CD4-positive, alpha-beta memory T cell (primary cell): ENCODE measurements at regions not wholly inside any gene's neighbourhood (a gene's known extent, or its start where the extent isn't known, plus 50 kb on each side); places are given as distances from the start of the nearest gene placed in this dataset.
"Not testable (repeated sequence)": the region's sequence is repeated elsewhere in the genome, so short reads cannot be mapped to it uniquely, and the experiment has no call there.

Source experiments
- CTCF ChIA-PET: fragments of 350-600 bp; sonication (Branson Sonifier 250); formaldehyde crosslinking; loops from one replicate; lab custom pipeline; 2021; ENCODE audit warnings: inconsistent platforms; ENCODE audit not compliant: partially characterized antibody; lab: Charles Lee
- POLR2A ChIA-PET: fragments of 350-600 bp; sonication (Branson Sonifier 250); formaldehyde crosslinking; loops from one replicate; lab custom pipeline; 2021; ENCODE audit not compliant: partially characterized antibody; lab: Charles Lee
- DNase-seq, 5 donors: peaks; one replicate each; pipeline versions ENCODE4 v3.0.0 to v3.0.0-alpha.2; 2020 to 2022; ENCODE audit warnings: mixed read lengths in 1 of 5
- H3K27ac ChIP-seq: one replicate; pipeline ENCODE4 v1.7.0; 2013; ENCODE audit warnings: low read depth, low read length
- H3K27me3 ChIP-seq: 2 replicates; pipeline ENCODE4 v1.7.0; 2013; ENCODE audit warnings: mild to moderate bottlenecking, low read length, moderate library complexity; ENCODE audit not compliant: insufficient read depth
- H3K36me3 ChIP-seq: 2 replicates; pipeline ENCODE4 v1.7.0; 2013; ENCODE audit warnings: mild to moderate bottlenecking, low read length, moderate library complexity; ENCODE audit not compliant: insufficient read depth
- H3K4me1 ChIP-seq: 2 replicates; pipeline ENCODE4 v1.7.0; 2013; ENCODE audit warnings: mild to moderate bottlenecking, low read length, moderate library complexity; ENCODE audit not compliant: insufficient read depth
- H3K4me3 ChIP-seq, 2 donors: one replicate each; pipeline ENCODE4 v1.7.0; 2013; ENCODE audit warnings: low read length in 2 of 2, mild to moderate bottlenecking in 1 of 2
- H3K9me3 ChIP-seq, 2 donors: one replicate each; pipeline ENCODE4 v1.7.0; 2013; ENCODE audit warnings: low read length in 2 of 2, control low read depth in 1 of 2; ENCODE audit not compliant: control insufficient read depth in 1 of 2
- H3K27ac Mint-ChIP-seq, 7 donors: one replicate each; pipeline ENCODE4 v1.8.0; 2020 to 2021; ENCODE audit warnings: mixed read lengths in 7 of 7, mild to moderate bottlenecking in 6 of 7, inconsistent platforms in 3 of 7, moderate library complexity in 3 of 7
- H3K27me3 Mint-ChIP-seq, 2 donors: one replicate each; pipeline ENCODE4 v1.8.0; 2020 to 2021; ENCODE audit warnings: mixed read lengths in 2 of 2
- H3K36me3 Mint-ChIP-seq, 2 donors: one replicate each; pipeline ENCODE4 v1.8.0; 2020 to 2021; ENCODE audit warnings: mixed read lengths in 2 of 2, inconsistent platforms in 1 of 2, mild to moderate bottlenecking in 1 of 2
- H3K4me1 Mint-ChIP-seq, 4 donors: one replicate each; pipeline ENCODE4 v1.8.0; 2020 to 2021; ENCODE audit warnings: mixed read lengths in 4 of 4, mild to moderate bottlenecking in 1 of 4
- H3K4me3 Mint-ChIP-seq, 8 donors: one replicate each; pipeline ENCODE4 v1.8.0; 2020 to 2021; ENCODE audit warnings: mixed read lengths in 8 of 8, mild to moderate bottlenecking in 7 of 8, moderate library complexity in 6 of 8, inconsistent platforms in 3 of 8
- H3K9me3 Mint-ChIP-seq, 8 donors: one replicate each; pipeline ENCODE4 v1.8.0; 2020 to 2021; ENCODE audit warnings: mixed read lengths in 8 of 8, mild to moderate bottlenecking in 5 of 8, inconsistent platforms in 3 of 8, moderate library complexity in 1 of 8
- intact Hi-C: fragments of 100-400 bp; cut with micrococcal nuclease; formaldehyde crosslinking; loops from one replicate; pipeline ENCODE4 v1.15.1; 2023

DNA sequence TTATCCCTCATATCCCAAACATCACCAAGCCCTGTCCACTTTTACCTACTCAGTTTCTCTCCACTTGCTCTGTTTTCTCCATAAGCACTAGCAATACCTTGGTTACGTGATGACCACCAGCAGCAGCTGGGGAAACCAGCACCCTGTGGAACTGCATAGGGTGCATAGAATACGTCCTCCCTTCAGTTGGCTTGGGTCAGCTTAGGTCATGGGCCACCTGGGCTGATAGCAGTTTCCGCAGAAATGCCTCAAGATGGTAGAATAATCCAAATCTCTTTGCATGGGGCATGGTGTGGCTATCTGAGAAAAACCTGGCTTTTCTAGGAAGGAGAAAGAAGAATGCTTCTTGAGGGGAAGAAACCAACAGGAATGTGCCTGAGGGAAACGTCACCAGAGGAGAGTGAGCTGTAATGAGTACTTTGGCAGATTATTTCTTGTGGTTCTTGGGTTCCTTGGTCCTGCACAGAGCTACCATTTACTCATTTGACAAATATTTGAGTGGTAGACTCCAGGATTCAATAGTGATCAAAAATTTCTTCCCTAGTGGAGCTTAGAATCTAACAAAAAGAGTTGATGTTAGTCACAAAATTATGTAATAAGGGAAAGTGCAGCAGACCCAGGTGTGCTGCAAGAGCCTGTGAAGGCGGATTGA, 134.3 kb downstream of the CCDC74A start:
- H3K36me3 Mint-ChIP-seq, H3K4me1 Mint-ChIP-seq, H3K9me3 ChIP-seq, H3K27me3 ChIP-seq, H3K4me3 ChIP-seq, intact Hi-C loops, DNase-seq, H3K4me1 ChIP-seq, H3K27ac Mint-ChIP-seq, H3K36me3 ChIP-seq, H3K27ac ChIP-seq, H3K9me3 Mint-ChIP-seq, POLR2A ChIA-PET, H3K4me3 Mint-ChIP-seq: not testable (repeated sequence)
- peaks cover 6 to 20% of the 10 kb centered on the region in 2 donors for H3K27me3 Mint-ChIP-seq
- CTCF ChIA-PET = interaction anchor here (1.8 kb wide), 1 partner anchor 11 kb away, joined by 9 read pairs; no protein-coding TSS in a partner anchor

DNA sequence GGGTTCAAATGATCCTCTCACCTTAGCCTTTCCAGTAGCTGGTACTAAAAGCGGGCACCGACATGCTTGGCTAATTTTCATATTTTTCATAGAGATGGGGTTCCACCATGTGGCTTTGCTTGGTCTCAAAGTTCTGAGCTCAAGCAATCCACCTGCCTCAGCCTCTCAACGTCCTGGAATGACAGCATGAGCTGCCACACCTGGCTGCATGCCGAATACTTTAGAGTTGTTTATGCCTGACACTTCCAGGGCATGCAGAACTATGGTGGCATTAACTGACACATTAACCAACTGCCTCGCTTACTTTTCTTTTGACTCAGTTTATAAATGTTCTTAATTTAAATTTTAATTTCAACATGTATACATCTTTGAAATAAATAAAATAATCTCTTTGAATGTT, 135.8 kb downstream of the CCDC74A start:
- H3K4me3 ChIP-seq, H3K4me3 Mint-ChIP-seq, H3K27ac ChIP-seq, H3K36me3 Mint-ChIP-seq, H3K4me1 Mint-ChIP-seq, CTCF ChIA-PET, H3K9me3 Mint-ChIP-seq, H3K4me1 ChIP-seq, intact Hi-C loops, H3K27ac Mint-ChIP-seq, H3K9me3 ChIP-seq, H3K27me3 ChIP-seq, H3K36me3 ChIP-seq, POLR2A ChIA-PET: not testable (repeated sequence)
- H3K27me3 Mint-ChIP-seq = peaks cover 9 to 22% of the 10 kb centered on the region in 2 donors
- DNase-seq = peak in 1 of 5 donors; percentile 31

DNA sequence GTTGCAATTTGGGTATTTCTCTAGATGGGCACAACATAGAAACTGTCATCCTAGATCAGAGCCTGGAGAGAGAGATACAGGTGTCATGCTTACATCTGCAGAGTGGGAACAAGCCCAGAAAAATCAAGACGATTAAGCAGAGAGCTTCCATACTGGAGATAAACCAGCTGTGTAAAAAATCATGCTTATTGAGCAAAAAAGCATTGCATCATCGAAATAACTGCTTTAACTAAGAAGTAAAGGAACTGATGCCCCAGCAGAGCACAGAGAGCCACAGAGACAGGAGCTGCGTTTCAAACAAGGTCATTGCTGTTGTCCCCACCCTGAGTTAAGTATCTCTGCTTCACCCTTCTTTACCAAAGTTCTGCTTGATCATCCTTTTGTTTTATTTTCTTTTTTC, 138.0 kb downstream of the CCDC74A start:
- CTCF ChIA-PET, H3K27me3 ChIP-seq, H3K4me3 Mint-ChIP-seq, intact Hi-C loops, POLR2A ChIA-PET, H3K9me3 Mint-ChIP-seq, H3K27ac ChIP-seq, H3K4me1 ChIP-seq, H3K27ac Mint-ChIP-seq, H3K9me3 ChIP-seq, DNase-seq, H3K36me3 Mint-ChIP-seq, H3K4me1 Mint-ChIP-seq, H3K4me3 ChIP-seq, H3K36me3 ChIP-seq: not testable (repeated sequence)
- H3K27me3 Mint-ChIP-seq = peaks cover 9 to 28% of the 10 kb centered on the region in 2 donors

DNA sequence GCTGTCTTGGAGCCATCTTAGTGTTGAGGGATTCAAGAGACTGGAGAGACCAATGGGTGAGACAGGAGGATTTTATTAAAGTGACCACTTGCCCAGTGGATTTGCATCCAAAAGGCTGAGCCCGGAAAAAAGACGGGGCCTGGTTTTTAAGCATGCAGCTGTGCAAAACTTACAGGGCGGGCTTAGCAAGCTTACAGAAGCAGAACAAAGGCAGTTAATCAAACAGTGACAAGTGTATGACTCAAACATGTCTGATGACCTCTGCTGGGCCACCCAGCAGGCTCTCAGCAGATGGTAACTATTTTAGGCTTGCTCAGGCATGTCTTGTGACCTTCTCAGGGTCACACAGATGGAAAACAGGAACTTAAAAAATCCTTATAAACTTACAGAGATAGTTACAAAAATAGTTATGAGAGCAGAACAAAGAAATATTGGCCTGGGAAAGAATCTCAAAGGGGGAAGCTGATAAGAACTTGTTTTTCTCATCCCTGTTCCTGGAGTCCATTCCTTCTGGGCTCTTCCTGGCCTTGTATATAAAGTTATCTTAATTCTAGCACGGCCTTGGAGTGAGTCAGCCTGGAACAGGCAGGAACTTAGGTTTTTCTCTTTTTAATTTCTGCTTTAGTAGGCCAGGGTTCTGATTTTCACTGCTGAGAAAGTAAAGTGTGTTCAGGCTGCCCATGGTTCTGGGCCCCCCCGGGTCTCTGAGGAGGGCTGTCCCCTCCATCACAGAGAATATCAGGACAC, 141.3 kb downstream of the CCDC74A start:
- H3K27ac Mint-ChIP-seq, POLR2A ChIA-PET, H3K9me3 Mint-ChIP-seq, H3K36me3 Mint-ChIP-seq, CTCF ChIA-PET, H3K4me3 ChIP-seq, intact Hi-C loops, H3K4me3 Mint-ChIP-seq, H3K9me3 ChIP-seq, H3K4me1 Mint-ChIP-seq, DNase-seq, H3K27ac ChIP-seq, H3K27me3 ChIP-seq, H3K36me3 ChIP-seq: not testable (repeated sequence)
- peaks cover 9 to 18% of the 10 kb centered on the region in 2 donors for H3K27me3 Mint-ChIP-seq
- peaks cover 12% of the 10 kb centered on the region for H3K4me1 ChIP-seq

GRCh38 chr2:131671841-131672470, 144.3 kb downstream of the CCDC74A start:
- not testable (repeated sequence) for H3K9me3 ChIP-seq, DNase-seq, H3K36me3 ChIP-seq, H3K27ac ChIP-seq, H3K36me3 Mint-ChIP-seq, H3K4me3 ChIP-seq, H3K9me3 Mint-ChIP-seq, H3K27ac Mint-ChIP-seq, H3K4me1 Mint-ChIP-seq
- Mint-ChIP-seq H3K27me3 (peaks cover 11 to 20% of the 10 kb centered on the region in 2 donors), H3K4me3 (peak overlapping the region in 2 of 8 donors; percentile 74 to 78)
- ChIA-PET CTCF (interaction anchor here (0.7 to 3.9 kb wide), 15 partner anchors 10 to 522 kb away, joined by 3 to 72 read pairs (median 8); partner anchors contain the start of gene MZT2A), POLR2A (interaction anchor here (1.2 to 2.5 kb wide), 2 partner anchors 11 to 518 kb away, joined by 4 to 16 read pairs; no protein-coding TSS in a partner anchor)
- Histone ChIP-seq H3K27me3 (peaks cover 12% of the 10 kb centered on the region), H3K4me1 (peaks cover 17% of the 10 kb centered on the region)
- intact Hi-C loops = loop anchor here (1.0 kb wide), 2 partner anchors 180 to 518 kb away; partner anchors contain the start of gene MZT2A

DNA sequence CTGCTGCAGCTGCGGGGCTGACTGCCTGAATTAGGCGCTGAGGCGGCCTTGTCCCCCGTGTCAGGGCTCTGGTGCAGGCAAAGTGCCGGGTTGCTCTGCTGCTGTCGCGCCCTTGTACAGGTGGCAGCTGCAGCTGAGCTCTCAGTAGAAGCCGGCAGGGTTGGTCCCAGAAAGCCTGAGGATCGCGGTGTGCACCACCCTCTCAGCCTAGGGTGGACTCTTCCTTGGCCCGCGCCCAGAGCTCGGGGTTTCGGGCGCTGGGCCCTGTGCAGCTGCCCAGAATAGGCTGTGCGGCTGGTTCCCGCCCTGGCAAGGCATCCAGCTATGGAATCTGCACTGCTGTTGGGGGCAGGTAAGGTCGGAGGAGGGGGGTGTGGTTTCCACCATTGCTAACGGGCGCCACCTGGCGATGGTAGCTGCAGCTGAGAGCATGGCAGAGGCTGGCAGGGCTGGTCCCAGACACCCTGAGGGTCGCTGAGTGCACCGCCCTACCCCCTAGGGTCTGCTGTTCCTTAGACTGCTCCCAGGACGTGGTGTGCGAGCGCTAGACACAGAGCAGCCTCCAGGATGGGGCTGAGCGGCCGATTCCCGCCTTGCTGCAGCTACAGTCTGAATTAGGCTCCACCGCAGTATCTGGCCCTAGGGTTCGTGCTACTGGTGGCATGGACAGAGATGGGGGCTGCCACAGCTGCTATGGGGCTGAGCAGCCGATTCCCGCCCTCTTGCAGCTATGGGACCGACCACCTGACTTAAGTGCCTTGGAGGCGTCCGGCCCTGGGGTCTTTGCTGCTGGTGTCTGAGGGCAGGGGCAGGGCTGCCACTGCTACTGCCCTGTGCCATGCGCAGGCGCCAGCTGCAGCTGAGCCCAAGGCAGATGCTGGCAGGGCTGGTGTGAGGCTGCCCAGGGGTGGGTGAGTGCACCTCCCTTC, 145.0 kb downstream of the CCDC74A start:
- H3K4me1 ChIP-seq = peaks cover 17% of the 10 kb centered on the region
- ChIA-PET CTCF (interaction anchor here (0.7 to 3.9 kb wide), 17 partner anchors 9 to 578 kb away, joined by 3 to 72 read pairs (median 6); partner anchors contain the start of gene MZT2A), POLR2A (interaction anchor here (1.2 to 2.5 kb wide), 4 partner anchors 10 to 519 kb away, joined by 4 to 16 read pairs (median 5); partner anchors contain the start of gene MZT2A)
- H3K36me3 Mint-ChIP-seq, H3K4me1 Mint-ChIP-seq, H3K9me3 Mint-ChIP-seq, H3K27ac Mint-ChIP-seq, H3K27ac ChIP-seq, H3K36me3 ChIP-seq, H3K9me3 ChIP-seq: not testable (repeated sequence)
- Mint-ChIP-seq H3K4me3 (peak overlapping the region; percentile 31 to 78 (median 70)), H3K27me3 (peaks cover 11 to 20% of the 10 kb centered on the region in 2 donors)
- peaks cover 12% of the 10 kb centered on the region for H3K27me3 ChIP-seq
- H3K4me3 ChIP-seq = peak overlapping the region in 1 of 2 donors; percentile 14
- intact Hi-C loops = loop anchor here (1.0 kb wide), 3 partner anchors 180 to 518 kb away; partner anchors contain the start of gene MZT2A
- peak; percentile 57 to 74 (median 67) for DNase-seq
